ENCODE measurements at regions not wholly inside any gene's neighbourhood (a gene's known extent, or its start where the extent isn't known, plus 50 kb on each side); places are given as distances from the start of the nearest gene placed in this dataset.

- H3K4me3 Mint-ChIP-seq = no peak overlapping the region
- H3K23me2 ChIP-seq (ENCODE audit: insufficient read length, low read depth, low read length, poor library complexity, severe bottlenecking) = no peaks in the 10 kb centered on the region
- no peak overlapping the region for H4K91ac ChIP-seq (ENCODE audit: insufficient read length, low read depth, low read length)
- H3K27ac Mint-ChIP-seq = no peak overlapping the region
- no peak overlapping the region for H3K14ac ChIP-seq (ENCODE audit: insufficient read depth, low read length)
- no peaks in the 10 kb centered on the region for H4K20me1 ChIP-seq (ENCODE audit: control insufficient read depth, insufficient read depth, insufficient read length)
- H3K27ac ChIP-seq (ENCODE audit: insufficient read length, low read depth, low read length) = no peak overlapping the region
- no peak overlapping the region for H4K5ac ChIP-seq (ENCODE audit: insufficient read length, low read depth, low read length)
- H3T11ph ChIP-seq (ENCODE audit: low read length) = no peak overlapping the region
- WGBS (ENCODE audit: extremely low coverage, insufficient read length, low lambda C conversion rate) = no CpG with 5 or more reads among the region's 5 CpGs
- no peak overlapping the region for H2AFZ ChIP-seq (ENCODE audit: low read length)
- DNase-seq = no peak
- no peak overlapping the region for H2BK12ac ChIP-seq (ENCODE audit: insufficient read length, low read depth, low read length)
- H3K18ac ChIP-seq (ENCODE audit: insufficient read length, low read depth, low read length) = no peak overlapping the region
- no peaks in the 10 kb centered on the region for H3K36me3 Mint-ChIP-seq (ENCODE audit: insufficient read depth in 1 of 3, low read depth in 3 of 3)
- no peaks in the 10 kb centered on the region for H3K79me1 ChIP-seq (ENCODE audit: insufficient read depth, low read depth, low read length, poor library complexity, severe bottlenecking)
- H3K9ac ChIP-seq (ENCODE audit: extremely low read depth, insufficient read length, low read length) = no peak overlapping the region
- no peaks in the 10 kb centered on the region for H3K4me1 ChIP-seq (ENCODE audit: insufficient read depth, low read length)
- peaks cover 2% of the 10 kb centered on the region; the same call in 1 of the 2 replicates for H3K79me2 ChIP-seq (ENCODE audit: insufficient read depth, low read length)
- H3K4me1 Mint-ChIP-seq = peaks cover 14 to 20% of the 10 kb centered on the region in 2 experiments
- H2BK15ac ChIP-seq (ENCODE audit: low read depth, low read length) = no peak overlapping the region
- H3K56ac ChIP-seq (ENCODE audit: insufficient read length, low read depth, low read length) = no peak overlapping the region
- H2BK5ac ChIP-seq (ENCODE audit: insufficient read length, low read length) = no peak overlapping the region
- no peak overlapping the region for H4K8ac ChIP-seq (replicated peaks; ENCODE audit: insufficient read length, low read depth, low read length)
- H3K9me3 ChIP-seq (ENCODE audit: control insufficient read depth, low read depth, low read length) = no peaks in the 10 kb centered on the region
- no peak overlapping the region for H2AK5ac ChIP-seq (ENCODE audit: insufficient read length, low read length)
- no peak overlapping the region for H3K23ac ChIP-seq (ENCODE audit: insufficient read length, low read depth, low read length)
- H3K27me3 Mint-ChIP-seq (ENCODE audit: low read depth) = peaks cover 4% of the 10 kb centered on the region
- no peaks in the 10 kb centered on the region for H3K27me3 ChIP-seq (ENCODE audit: insufficient read depth, low read length)
- no peak overlapping the region for H2BK120ac ChIP-seq (ENCODE audit: low read depth, low read length, poor library complexity, severe bottlenecking)
- no peaks in the 10 kb centered on the region for H3K9me3 Mint-ChIP-seq
- H3K4ac ChIP-seq (ENCODE audit: low read depth, low read length) = no peak overlapping the region
- TF ChIP-seq CTCF (conservative IDR thresholded peaks at IDR 0.05) = no peak
- H3K4me2 ChIP-seq (ENCODE audit: insufficient read depth, insufficient read length, low read length) = no peak overlapping the region
- no peak overlapping the region for H2BK20ac ChIP-seq (ENCODE audit: low read depth, low read length, poor library complexity, severe bottlenecking)
These were observed 166.3 kb downstream of the FAM43A start for GRCh38 chr3:194851941-194852340.
